GM23338 (cell line): ENCODE measurements at regions not wholly inside any gene's neighbourhood (a gene's known extent, or its start where the extent isn't known, plus 50 kb on each side); places are given as distances from the start of the nearest gene placed in this dataset.

Source experiments
- ATAC-seq: fragments of 200-7000 bp; cut with Tn5 transposase; 3 replicates; pipeline ENCODE4 v1.9.1; 2020
- DNase-seq: peaks from one replicate; pipeline ENCODE4 v3.0.0-alpha.2; 2015; ENCODE audit warnings: low spot score
- H2AFZ ChIP-seq: fragments of 200-600 bp; sonication (generic); 2 replicates; pipeline ENCODE4 v1.8.0; 2016; ENCODE audit warnings: antibody characterized with exemption, mild to moderate bottlenecking, moderate library complexity
- H3F3A ChIP-seq: fragments of 200-600 bp; sonication (generic); replicated peaks from 2 replicates; pipeline ENCODE4 v1.8.0; 2017; ENCODE audit warnings: antibody characterized with exemption, mixed run types, low read depth
- H3K27ac ChIP-seq: fragments of 200-600 bp; sonication (generic); 2 replicates; pipeline ENCODE4 v1.6.1; 2016; ENCODE audit warnings: low read depth
- H3K27me3 ChIP-seq: fragments of 200-600 bp; sonication (generic); 2 replicates; pipeline ENCODE4 v1.8.0; 2016; ENCODE audit warnings: mild to moderate bottlenecking, mixed run types, moderate library complexity; ENCODE audit not compliant: insufficient read depth
- H3K36me3 ChIP-seq: fragments of 200-600 bp; sonication (generic); 2 replicates; pipeline ENCODE4 v1.8.0; 2016; ENCODE audit warnings: mild to moderate bottlenecking; ENCODE audit not compliant: insufficient read depth
- H3K4me1 ChIP-seq: fragments of 200-600 bp; sonication (generic); 2 replicates; pipeline ENCODE4 v1.8.0; 2016; ENCODE audit warnings: mild to moderate bottlenecking, moderate library complexity; ENCODE audit not compliant: insufficient read depth
- H3K4me2 ChIP-seq: fragments of 200-600 bp; sonication (generic); 2 replicates; pipeline ENCODE4 v1.7.1; 2017; ENCODE audit warnings: mixed run types
- H3K4me3 ChIP-seq: fragments of 200-600 bp; sonication (generic); 2 replicates; pipeline ENCODE4 v1.6.1; 2016; ENCODE audit warnings: mixed run types
- H3K79me2 ChIP-seq: fragments of 200-600 bp; sonication (generic); replicated peaks from 2 replicates; pipeline ENCODE4 v1.8.0; 2017; ENCODE audit warnings: mild to moderate bottlenecking; ENCODE audit not compliant: insufficient read depth
- H3K9me2 ChIP-seq: fragments of 200-600 bp; sonication (generic); 2 replicates; pipeline ENCODE4 v1.8.0; 2017; ENCODE audit not compliant: insufficient read depth
- H4K20me1 ChIP-seq: fragments of 200-600 bp; sonication (generic); replicated peaks from 2 replicates; pipeline ENCODE4 v1.8.0; 2017; ENCODE audit warnings: mild to moderate bottlenecking; ENCODE audit not compliant: insufficient read depth
- H3K27ac Mint-ChIP-seq: 2 replicates; pipeline ENCODE4 v1.8.0; 2020; ENCODE audit warnings: inconsistent platforms, mild to moderate bottlenecking, moderate library complexity, mixed read lengths
- H3K27me3 Mint-ChIP-seq: 3 replicates; pipeline ENCODE4 v1.8.0; 2022; ENCODE audit warnings: low read depth, mild to moderate bottlenecking, moderate library complexity, mixed read lengths, inconsistent platforms; ENCODE audit not compliant: insufficient read depth, poor library complexity
- H3K36me3 Mint-ChIP-seq: 3 replicates; pipeline ENCODE4 v1.8.0; 2021; ENCODE audit warnings: low read depth, mild to moderate bottlenecking, inconsistent platforms, moderate library complexity, mixed read lengths
- H3K4me1 Mint-ChIP-seq: 3 replicates; pipeline ENCODE4 v1.8.0; 2020; ENCODE audit warnings: mild to moderate bottlenecking, inconsistent platforms, mixed read lengths
- H3K4me3 Mint-ChIP-seq: 3 replicates; pipeline ENCODE4 v1.8.0; 2021; ENCODE audit warnings: moderate library complexity, mild to moderate bottlenecking, inconsistent platforms, mixed read lengths
- H3K9me3 Mint-ChIP-seq: 3 replicates; pipeline ENCODE4 v1.8.0; 2020; ENCODE audit warnings: moderate library complexity, mild to moderate bottlenecking, inconsistent platforms, mixed read lengths
- CREB1 ChIP-seq: fragments of 250-450 bp; sonication (Bioruptor Pico); IDR thresholded peaks from 2 replicates; pipeline ENCODE4 v1.5.0; 2020; ENCODE audit warnings: low read depth, mild to moderate bottlenecking, moderate library complexity
- CTCF ChIP-seq, 2 experiments: fragments of 200-600 bp in 1 of 2; sonication (generic) in 1 of 2; conservative IDR thresholded peaks; 2 replicates each; pipeline versions ENCODE4 v1.5.1 to v1.6.1; 2016 to 2017; ENCODE audit warnings: antibody characterized with exemption in 2 of 2, low read depth in 2 of 2, mild to moderate bottlenecking in 2 of 2, moderate library complexity in 1 of 2
- ETS1 ChIP-seq: IDR thresholded peaks from 2 replicates; pipeline ENCODE4 v1.6.1; 2016; ENCODE audit warnings: antibody characterized with exemption
- EZH2 ChIP-seq: fragments of 200-600 bp; sonication (generic); IDR thresholded peaks from one replicate; pipeline ENCODE4 v1.8.0; 2017; ENCODE audit warnings: antibody characterized with exemption, mild to moderate bottlenecking, low read depth; ENCODE audit not compliant: unreplicated experiment
- EZH2phosphoT487 ChIP-seq: fragments of 200-600 bp; sonication (generic); IDR thresholded peaks from one replicate; pipeline ENCODE4 v1.8.1; 2018; ENCODE audit warnings: antibody characterized with exemption; ENCODE audit not compliant: unreplicated experiment
- JUNB ChIP-seq: IDR thresholded peaks from one replicate; pipeline ENCODE4 v1.6.1; 2016; ENCODE audit warnings: antibody characterized with exemption; ENCODE audit not compliant: unreplicated experiment
- NANOG ChIP-seq: IDR thresholded peaks from 2 replicates; pipeline ENCODE4 v1.6.1; 2016; ENCODE audit warnings: antibody characterized with exemption, borderline replicate concordance
- POLR2AphosphoS5 ChIP-seq: IDR thresholded peaks from 2 replicates; pipeline ENCODE4 v1.6.1; 2016; ENCODE audit warnings: antibody characterized with exemption, low read depth
- REST ChIP-seq: IDR thresholded peaks from one replicate; pipeline ENCODE4 v1.6.1; 2018; ENCODE audit warnings: antibody characterized with exemption; ENCODE audit not compliant: unreplicated experiment
- STAT1 ChIP-seq: IDR thresholded peaks from one replicate; pipeline ENCODE4 v1.6.1; 2016; ENCODE audit warnings: antibody characterized with exemption; ENCODE audit not compliant: unreplicated experiment
- ZNF114 ChIP-seq: fragments of 250-450 bp; sonication (Bioruptor Pico); IDR thresholded peaks from 2 replicates; pipeline ENCODE4 v1.5.0; 2020; ENCODE audit warnings: mild to moderate bottlenecking, moderate library complexity
- ZNF331 ChIP-seq: fragments of 250-450 bp; sonication (Bioruptor Pico); IDR thresholded peaks from 2 replicates; pipeline ENCODE4 v1.5.0; 2020; ENCODE audit warnings: low read depth, mild to moderate bottlenecking, moderate library complexity
- ZNF462 ChIP-seq: fragments of 250-450 bp; sonication (Bioruptor Pico); IDR thresholded peaks from 2 replicates; pipeline ENCODE4 v1.5.0; 2020; ENCODE audit warnings: mild to moderate bottlenecking, moderate library complexity

DNA sequence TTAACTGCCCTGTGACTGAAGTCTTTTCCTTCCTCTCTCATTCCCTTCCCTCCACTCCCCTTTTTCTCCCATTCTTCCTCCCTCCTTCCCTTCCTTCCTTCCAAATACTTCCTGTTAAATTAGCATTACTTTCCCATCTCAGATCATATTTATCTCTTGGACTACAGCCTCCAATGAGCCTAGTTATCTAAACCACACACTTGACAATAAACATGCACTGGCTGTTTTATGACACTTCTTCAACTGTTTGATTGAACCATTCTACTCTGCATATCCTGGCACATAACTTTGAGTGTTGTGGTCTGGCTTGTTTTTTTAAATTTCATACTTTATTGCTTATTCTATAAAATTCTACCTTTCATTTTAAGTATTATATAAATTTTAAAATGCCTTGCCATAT, 1860.8 kb upstream of the LRRTM1 start:
- H3K36me3 ChIP-seq: no peaks in the 10 kb centered on the region
- no peaks in the 10 kb centered on the region for H3K79me2 ChIP-seq
- no peak overlapping the region for H3K27ac Mint-ChIP-seq
- H3K9me2 ChIP-seq: no peaks in the 10 kb centered on the region
- H3K27ac ChIP-seq: no peak overlapping the region
- H3K9me3 Mint-ChIP-seq: no peaks in the 10 kb centered on the region
- no peaks in the 10 kb centered on the region for H3F3A ChIP-seq
- no peaks in the 10 kb centered on the region for H4K20me1 ChIP-seq
- H3K4me3 Mint-ChIP-seq: no peak overlapping the region
- H3K36me3 Mint-ChIP-seq: no peaks in the 10 kb centered on the region
- TF ChIP-seq ETS1 (no peak), ZNF462 (CRISPR knock-in tag) (no peak), POLR2AphosphoS5 (no peak), NANOG (no peak), EZH2 (no peak), REST (no peak), CTCF (conservative IDR thresholded peaks at IDR 0.05; ENCODE audit: low read depth in 2 of 2) (no peak), JUNB (no peak), CREB1 (no peak), EZH2phosphoT487 (no peak), STAT1 (no peak), ZNF114 (CRISPR knock-in tag) (no peak), ZNF331 (no peak)
- H3K27me3 ChIP-seq: no peaks in the 10 kb centered on the region
- peaks cover 8% of the 10 kb centered on the region for H3K4me1 Mint-ChIP-seq
- ATAC-seq: no peak
- H3K4me2 ChIP-seq: no peak overlapping the region
- DNase-seq: no peak
- H3K27me3 Mint-ChIP-seq: peaks cover 2% of the 10 kb centered on the region
- no peak overlapping the region for H2AFZ ChIP-seq
- no peak overlapping the region for H3K4me3 ChIP-seq
- H3K4me1 ChIP-seq: peaks cover 3% of the 10 kb centered on the region; the same call in 1 of the 2 replicates
